PC-9 (cell line): ENCODE measurements at regions not wholly inside any gene's neighbourhood (a gene's known extent, or its start where the extent isn't known, plus 50 kb on each side); places are given as distances from the start of the nearest gene placed in this dataset.

Experiments
- BruUV-seq: library from RNA; stranded (reverse); fragments of 400-500 nt; replicated peaks from 2 replicates; lab custom pipeline; 2021; lab: Mats Ljungman, UMichigan
- CTCF ChIA-PET: fragments of 300-600 bp; sonication (Branson Sonifier 250); formaldehyde crosslinking; loops from one replicate; lab custom pipeline; 2022; ENCODE audit warnings: antibody characterized with exemption; lab: Charles Lee
- POLR2A ChIA-PET: fragments of 300-600 bp; sonication (Branson Sonifier 250); formaldehyde crosslinking; loops from one replicate; lab custom pipeline; 2022; ENCODE audit warnings: antibody characterized with exemption; ENCODE audit not compliant: unreplicated experiment; lab: Charles Lee
- DNase-seq, 2 experiments: peaks; one replicate each; pipeline versions ENCODE4 v3.0.0 to v3.0.0-alpha.2; 2015 to 2022; ENCODE audit warnings: mixed read lengths in 1 of 2
- H2AFZ ChIP-seq: fragments of 200-600 bp; sonication (generic); 2 replicates; pipeline ENCODE4 v1.8.1; 2017; ENCODE audit warnings: antibody characterized with exemption
- H3F3A ChIP-seq: fragments of 200-600 bp; sonication (generic); 2 replicates; pipeline ENCODE4 v1.8.1; 2017; ENCODE audit warnings: antibody characterized with exemption, mild to moderate bottlenecking, low read depth; ENCODE audit not compliant: insufficient read depth
- H3K27ac ChIP-seq: fragments of 200-600 bp; sonication (generic); 2 replicates; pipeline ENCODE4 v1.6.1; 2016; ENCODE audit warnings: mixed run types
- H3K27me3 ChIP-seq: fragments of 200-600 bp; sonication (generic); 2 replicates; pipeline ENCODE4 v1.6.1; 2016; ENCODE audit warnings: low read depth, mixed run types; ENCODE audit not compliant: insufficient read depth
- H3K36me3 ChIP-seq: fragments of 200-600 bp; sonication (generic); 2 replicates; pipeline ENCODE4 v1.6.1; 2016; ENCODE audit warnings: low read depth, mixed run types
- H3K4me1 ChIP-seq: fragments of 200-600 bp; sonication (generic); replicated peaks from 2 replicates; pipeline ENCODE4 v1.6.1; 2016; ENCODE audit warnings: mixed run types; ENCODE audit not compliant: insufficient read depth
- H3K4me2 ChIP-seq: fragments of 200-600 bp; sonication (generic); 2 replicates; pipeline ENCODE4 v1.6.1; 2017; ENCODE audit warnings: mixed run types
- H3K4me3 ChIP-seq: fragments of 200-600 bp; sonication (generic); 2 replicates; pipeline ENCODE4 v1.6.1; 2016; ENCODE audit warnings: mixed run types
- H3K79me2 ChIP-seq: fragments of 200-600 bp; sonication (generic); 2 replicates; pipeline ENCODE4 v1.6.1; 2017; ENCODE audit warnings: low read depth, mixed run types
- H3K9me2 ChIP-seq: fragments of 200-600 bp; sonication (generic); 2 replicates; pipeline ENCODE4 v1.8.1; 2017; ENCODE audit warnings: mild to moderate bottlenecking; ENCODE audit not compliant: insufficient read depth
- H3K9me3 ChIP-seq: fragments of 200-600 bp; sonication (generic); 2 replicates; pipeline ENCODE4 v1.8.1; 2016; ENCODE audit warnings: low read depth; ENCODE audit not compliant: insufficient read depth
- H4K20me1 ChIP-seq: fragments of 200-600 bp; sonication (generic); 2 replicates; pipeline ENCODE4 v1.8.1; 2017; ENCODE audit not compliant: insufficient read depth
- CTCF ChIP-seq: fragments of 200-600 bp; sonication (generic); conservative IDR thresholded peaks from 2 replicates; pipeline ENCODE4 v1.6.1; 2017; ENCODE audit warnings: mixed run types, antibody characterized with exemption, mild to moderate bottlenecking, moderate library complexity
- EZH2 ChIP-seq: fragments of 200-600 bp; sonication (generic); IDR thresholded peaks from 2 replicates; pipeline ENCODE4 v1.8.0; 2017; ENCODE audit warnings: antibody characterized with exemption, low read depth
- intact Hi-C: fragments of 100-400 bp; cut with micrococcal nuclease; formaldehyde crosslinking; loops from one replicate; pipeline ENCODE4 v1.10.0; 2022; ENCODE audit not compliant: unreplicated experiment

- no peak overlapping the region for H2AFZ ChIP-seq
- H3K4me3 ChIP-seq, result no peak overlapping the region
- H3K27me3 ChIP-seq, result peaks cover 84% of the 10 kb centered on the region
- no peaks in the 10 kb centered on the region; the same call in 1 of the 2 replicates for H3F3A ChIP-seq
- H3K9me2 ChIP-seq, result no peaks in the 10 kb centered on the region
- POLR2A ChIA-PET, result no interaction called here
- no TSS peak for BruUV-seq
- H3K9me3 ChIP-seq, result no peaks in the 10 kb centered on the region
- no peak overlapping the region for H3K27ac ChIP-seq
- intact Hi-C loops, result no loop called here
- H4K20me1 ChIP-seq, result no peaks in the 10 kb centered on the region
- no peak for TF ChIP-seq CTCF
- TF ChIP-seq EZH2, result no peak
- CTCF ChIA-PET, result no interaction called here
- DNase-seq, result no peak
- no peaks in the 10 kb centered on the region for H3K36me3 ChIP-seq
- no peaks in the 10 kb centered on the region for H3K4me1 ChIP-seq
- no peaks in the 10 kb centered on the region for H3K79me2 ChIP-seq
- no peak overlapping the region for H3K4me2 ChIP-seq
Observed at GRCh38 chr13:100826441-100826840, 151.8 kb upstream of the TMTC4 start.

GRCh38 chr13:100825557-100825956 lies 151.0 kb upstream of the TMTC4 start:
- H3K27me3 ChIP-seq, result peaks cover 85% of the 10 kb centered on the region
- BruUV-seq, result no TSS peak
- ChIA-PET CTCF (no interaction called here), POLR2A (no interaction called here)
- no peaks in the 10 kb centered on the region for H3K9me3 ChIP-seq
- H3F3A ChIP-seq, result no peaks in the 10 kb centered on the region; the same call in 1 of the 2 replicates
- H3K4me3 ChIP-seq, result no peak overlapping the region
- no peaks in the 10 kb centered on the region for H3K79me2 ChIP-seq
- H3K27ac ChIP-seq, result no peak overlapping the region
- intact Hi-C loops, result no loop called here
- H2AFZ ChIP-seq, result no peak overlapping the region
- no peaks in the 10 kb centered on the region for H4K20me1 ChIP-seq
- no peaks in the 10 kb centered on the region for H3K4me1 ChIP-seq
- no peaks in the 10 kb centered on the region for H3K9me2 ChIP-seq
- no peaks in the 10 kb centered on the region for H3K36me3 ChIP-seq
- DNase-seq, result no peak
- TF ChIP-seq CTCF (no peak), EZH2 (no peak)
- no peak overlapping the region for H3K4me2 ChIP-seq

- BruUV-seq, result no TSS peak
- intact Hi-C loops, result no loop called here
- Histone ChIP-seq H3K4me3 (no peak overlapping the region), H3K27me3 (peaks cover 84% of the 10 kb centered on the region), H4K20me1 (no peaks in the 10 kb centered on the region), H3K79me2 (no peaks in the 10 kb centered on the region), H3K36me3 (no peaks in the 10 kb centered on the region), H3F3A (no peaks in the 10 kb centered on the region; the same call in 1 of the 2 replicates), H2AFZ (no peak overlapping the region), H3K4me2 (no peak overlapping the region), H3K27ac (no peak overlapping the region), H3K9me2 (no peaks in the 10 kb centered on the region), H3K9me3 (no peaks in the 10 kb centered on the region), H3K4me1 (no peaks in the 10 kb centered on the region)
- no peak for TF ChIP-seq EZH2
- TF ChIP-seq CTCF, result no peak
- POLR2A ChIA-PET, result no interaction called here
- CTCF ChIA-PET, result no interaction called here
- no peak for DNase-seq
Observed at GRCh38 chr13:100824366-100824765, 149.8 kb upstream of the TMTC4 start.
